Transverse colon (tissue), 3 donors: ENCODE measurements at regions not wholly inside any gene's neighbourhood (a gene's known extent, or its start where the extent isn't known, plus 50 kb on each side); places are given as distances from the start of the nearest gene placed in this dataset.

ENCODE experiments used
- CTCF ChIP-seq, 5 experiments: fragments of 200-600 bp in 3 of 5; fragments of 450-650 bp in 2 of 5; sonication (generic) in 3 of 5; IDR thresholded peaks; 1 replicate in 2 of 5; 2 replicates in 3 of 5; pipeline ENCODE4 v1.5.1; 2016 to 2017; ENCODE audit warnings: antibody characterized with exemption in 5 of 5, inconsistent platforms in 3 of 5, mild to moderate bottlenecking in 2 of 5, moderate library complexity in 1 of 5
- EP300 ChIP-seq: sonication (generic); formaldehyde crosslinking; IDR thresholded peaks from one replicate; pipeline ENCODE4 v1.6.1; 2017; ENCODE audit warnings: antibody characterized with exemption, low read depth
- POLR2A ChIP-seq: fragments of 450-650 bp; IDR thresholded peaks from one replicate; pipeline ENCODE4 v1.6.1; 2016; ENCODE audit warnings: antibody characterized with exemption, mild to moderate bottlenecking, moderate library complexity

- TF ChIP-seq EP300 (no peak), CTCF (IDR thresholded peaks at IDR 0.05) (no peak), POLR2A (no peak)
These were observed 54.6 kb upstream of the MKI67 start for GRCh38 chr10:128180843-128181242.
